ENCODE measurements at regions not wholly inside any gene's neighbourhood (a gene's known extent, or its start where the extent isn't known, plus 50 kb on each side); places are given as distances from the start of the nearest gene placed in this dataset.

DNA sequence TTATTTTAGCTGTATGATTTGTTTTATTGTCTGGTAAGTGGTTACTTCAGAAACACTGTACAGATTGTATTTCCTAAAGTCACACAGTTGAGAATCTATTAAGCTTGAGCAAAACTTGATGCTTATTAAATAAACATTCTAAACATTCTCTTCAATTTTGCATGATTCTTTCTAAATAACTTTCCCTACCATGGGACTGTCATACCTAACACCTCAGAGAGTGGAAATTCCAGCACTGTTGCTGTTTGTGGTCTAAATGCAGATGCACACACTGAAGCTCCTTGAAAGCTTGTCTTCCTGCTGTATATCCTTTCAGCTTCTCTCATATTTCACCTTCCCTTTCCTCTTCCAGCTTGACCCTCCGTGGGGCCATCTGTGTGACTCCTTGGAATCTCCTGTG is 392.0 kb downstream of the LRIG3 start:
- TF ChIP-seq, protein P1, sequence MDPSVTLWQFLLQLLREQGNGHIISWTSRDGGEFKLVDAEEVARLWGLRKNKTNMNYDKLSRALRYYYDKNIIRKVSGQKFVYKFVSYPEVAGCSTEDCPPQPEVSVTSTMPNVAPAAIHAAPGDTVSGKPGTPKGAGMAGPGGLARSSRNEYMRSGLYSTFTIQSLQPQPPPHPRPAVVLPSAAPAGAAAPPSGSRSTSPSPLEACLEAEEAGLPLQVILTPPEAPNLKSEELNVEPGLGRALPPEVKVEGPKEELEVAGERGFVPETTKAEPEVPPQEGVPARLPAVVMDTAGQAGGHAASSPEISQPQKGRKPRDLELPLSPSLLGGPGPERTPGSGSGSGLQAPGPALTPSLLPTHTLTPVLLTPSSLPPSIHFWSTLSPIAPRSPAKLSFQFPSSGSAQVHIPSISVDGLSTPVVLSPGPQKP (IDR thresholded peaks at IDR 0.05; ENCODE audit: borderline replicate concordance, low read depth, low read length) = no peak
- TF ChIP-seq FOS (IDR thresholded peaks at IDR 0.05; ENCODE audit: low read depth, low read length) (no peak), RCOR1 (IDR thresholded peaks at IDR 0.05; ENCODE audit: insufficient replicate concordance, low read length) (no peak), CEBPB (IDR thresholded peaks at IDR 0.05; ENCODE audit: low read depth, low read length) (no peak), MAZ (IDR thresholded peaks at IDR 0.05; ENCODE audit: borderline replicate concordance, low read depth, low read length) (no peak), BHLHE40 (IDR thresholded peaks at IDR 0.05; ENCODE audit: low read depth, low read length) (no peak), MXI1 (IDR thresholded peaks at IDR 0.05; ENCODE audit: borderline replicate concordance, low read depth, low read length) (no peak), RAD21 (IDR thresholded peaks at IDR 0.05; ENCODE audit: low read length) (no peak), CHD1 (IDR thresholded peaks at IDR 0.05; ENCODE audit: low read depth, low read length) (no peak), RFX5 (IDR thresholded peaks at IDR 0.05; ENCODE audit: low read depth, low read length) (no peak), MAFK (IDR thresholded peaks at IDR 0.05; ENCODE audit: low read depth, low read length) (no peak)
- TF ChIP-seq, protein P2, sequence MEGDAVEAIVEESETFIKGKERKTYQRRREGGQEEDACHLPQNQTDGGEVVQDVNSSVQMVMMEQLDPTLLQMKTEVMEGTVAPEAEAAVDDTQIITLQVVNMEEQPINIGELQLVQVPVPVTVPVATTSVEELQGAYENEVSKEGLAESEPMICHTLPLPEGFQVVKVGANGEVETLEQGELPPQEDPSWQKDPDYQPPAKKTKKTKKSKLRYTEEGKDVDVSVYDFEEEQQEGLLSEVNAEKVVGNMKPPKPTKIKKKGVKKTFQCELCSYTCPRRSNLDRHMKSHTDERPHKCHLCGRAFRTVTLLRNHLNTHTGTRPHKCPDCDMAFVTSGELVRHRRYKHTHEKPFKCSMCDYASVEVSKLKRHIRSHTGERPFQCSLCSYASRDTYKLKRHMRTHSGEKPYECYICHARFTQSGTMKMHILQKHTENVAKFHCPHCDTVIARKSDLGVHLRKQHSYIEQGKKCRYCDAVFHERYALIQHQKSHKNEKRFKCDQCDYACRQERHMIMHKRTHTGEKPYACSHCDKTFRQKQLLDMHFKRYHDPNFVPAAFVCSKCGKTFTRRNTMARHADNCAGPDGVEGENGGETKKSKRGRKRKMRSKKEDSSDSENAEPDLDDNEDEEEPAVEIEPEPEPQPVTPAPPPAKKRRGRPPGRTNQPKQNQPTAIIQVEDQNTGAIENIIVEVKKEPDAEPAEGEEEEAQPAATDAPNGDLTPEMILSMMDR (conservative IDR thresholded peaks at IDR 0.05; ENCODE audit: low read depth, low read length) = no peak
- Histone ChIP-seq H4K20me1 (ENCODE audit: insufficient read depth, low read length) (no peaks in the 10 kb centered on the region), H2AFZ (replicated peaks; ENCODE audit: low read length, poor library complexity) (peak overlapping the region; percentile 14), H2AK9ac (replicated peaks; ENCODE audit: low read depth, low read length, poor library complexity) (peak overlapping the region; percentile 42), H3K23ac (ENCODE audit: low read depth, low read length) (peak overlapping the region; percentile 44), H3K27me3 (ENCODE audit: control insufficient read depth, insufficient read depth, low read length) (no peaks in the 10 kb centered on the region), H2BK20ac (ENCODE audit: low read depth, low read length) (peak overlapping the region; percentile 96), H3K9ac (ENCODE audit: low read depth, low read length) (no peak overlapping the region), H3K14ac (replicated peaks; ENCODE audit: low read depth, low read length) (peak overlapping the region; percentile 89), H3K18ac (ENCODE audit: low read depth, low read length) (peak overlapping the region; percentile 99), H3K4me2 (ENCODE audit: low read depth, low read length) (no peak overlapping the region), H2BK120ac (ENCODE audit: low read depth, low read length) (peak overlapping the region; percentile 96), H3K79me1 (ENCODE audit: low read depth in 1 of 2, low read length in 2 of 2) (no peaks in the 10 kb centered on the region), H3K9me1 (ENCODE audit: insufficient read depth, low read length) (no peaks in the 10 kb centered on the region), H2AK5ac (ENCODE audit: low read depth, low read length) (peak overlapping the region; percentile 91), H2BK15ac (ENCODE audit: low read depth, low read length) (peak overlapping the region; percentile 80), H3K4me3 (ENCODE audit: insufficient read depth, low read depth, low read length) (no peak overlapping the region), H3K27ac (ENCODE audit: insufficient read depth, low read length) (peak overlapping the region; percentile 97), H3K56ac (ENCODE audit: extremely low read depth, insufficient read depth, low read length) (peak overlapping the region; percentile 60), H3K36me3 (ENCODE audit: control insufficient read depth, insufficient read depth, low read length) (no peaks in the 10 kb centered on the region), H4K5ac (ENCODE audit: low read depth, low read length) (peak overlapping the region; percentile 99), H4K8ac (ENCODE audit: low read depth in 2 of 2, low read length in 2 of 2) (peak overlapping the region; percentile 57 to 70), H3K9me3 (ENCODE audit: control insufficient read depth, insufficient read depth, low read length) (no peaks in the 10 kb centered on the region), H2BK5ac (ENCODE audit: low read depth, low read length, poor library complexity, severe bottlenecking) (peak overlapping the region; percentile 95), H3K4me1 (ENCODE audit: control insufficient read depth, insufficient read depth, low read length) (peaks cover 7% of the 10 kb centered on the region), H3K4ac (ENCODE audit: low read depth, low read length) (peak overlapping the region; percentile 93), H4K91ac (ENCODE audit: insufficient read depth, low read depth, low read length) (peak overlapping the region; percentile 92)
- in situ Hi-C loops (cut with MboI; ENCODE audit: low sequenced_read_pairs) (no loop called here), intact Hi-C loops (cut with micrococcal nuclease) (no loop called here), dilution Hi-C loops (cut with HindIII; ENCODE audit: low sequenced_read_pairs, unreplicated experiment) (no loop called here)
- ChIA-PET POLR2A (ENCODE audit: unreplicated experiment) (no interaction called here), CTCF (interaction anchor here (1.2 kb wide), 1 partner anchor 13 kb away, joined by 3 read pairs; no protein-coding TSS in a partner anchor)
- no TSS peak for BruUV-seq (replicated peaks)
- ATAC-seq (ENCODE audit: low read depth) (peak; percentile 18), DNase-seq (no peak)
- WGBS, 2 experiments (ENCODE audit: extremely low coverage in 2 of 2, insufficient read length in 1 of 2) = no CpG with 5 or more reads among the region's 1 CpG
